GM13976 (cell line): ENCODE measurements at regions not wholly inside any gene's neighbourhood (a gene's known extent, or its start where the extent isn't known, plus 50 kb on each side); places are given as distances from the start of the nearest gene placed in this dataset.

Source experiments
- DNase-seq: peaks from one replicate; pipeline ENCODE4 v3.0.0; 2012; ENCODE audit warnings: low spot score
- CTCF ChIP-seq: IDR thresholded peaks from 2 replicates; pipeline ENCODE4 v1.5.1; 2012; ENCODE audit warnings: borderline replicate concordance, mild to moderate bottlenecking; ENCODE audit not compliant: insufficient read depth; ENCODE audit errors: extremely low read depth, missing control alignments, control extremely low read depth
- in situ Hi-C: fragments of 300-500 bp; cut with MboI; formaldehyde crosslinking; loops from one replicate; pipeline ENCODE4 v1.12.0; 2022; ENCODE audit warnings: low sequenced_read_pairs, mixed read lengths, inconsistent platforms; ENCODE audit not compliant: unreplicated experiment

DNA sequence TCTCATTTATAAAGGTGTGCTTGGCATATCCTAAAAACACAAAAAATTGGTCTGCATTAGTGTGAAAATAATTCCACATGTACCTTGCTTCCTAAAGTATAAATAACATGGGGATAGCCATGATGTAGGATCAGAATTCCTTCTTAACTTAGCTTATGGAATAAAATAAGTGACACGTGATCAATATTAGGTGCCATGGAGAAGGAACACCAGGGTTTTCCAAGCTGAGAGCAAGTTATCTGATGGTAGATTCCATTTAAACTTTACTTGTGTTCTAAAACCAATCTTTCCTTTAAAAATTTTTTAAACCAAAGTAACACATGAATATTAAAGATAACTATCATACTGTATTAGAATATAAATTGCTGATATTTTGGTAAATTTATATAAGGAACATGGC, 300.5 kb downstream of the ZPLD1 start:
- no peak for DNase-seq
- no peak for TF ChIP-seq CTCF
- in situ Hi-C loops = no loop called here

DNA sequence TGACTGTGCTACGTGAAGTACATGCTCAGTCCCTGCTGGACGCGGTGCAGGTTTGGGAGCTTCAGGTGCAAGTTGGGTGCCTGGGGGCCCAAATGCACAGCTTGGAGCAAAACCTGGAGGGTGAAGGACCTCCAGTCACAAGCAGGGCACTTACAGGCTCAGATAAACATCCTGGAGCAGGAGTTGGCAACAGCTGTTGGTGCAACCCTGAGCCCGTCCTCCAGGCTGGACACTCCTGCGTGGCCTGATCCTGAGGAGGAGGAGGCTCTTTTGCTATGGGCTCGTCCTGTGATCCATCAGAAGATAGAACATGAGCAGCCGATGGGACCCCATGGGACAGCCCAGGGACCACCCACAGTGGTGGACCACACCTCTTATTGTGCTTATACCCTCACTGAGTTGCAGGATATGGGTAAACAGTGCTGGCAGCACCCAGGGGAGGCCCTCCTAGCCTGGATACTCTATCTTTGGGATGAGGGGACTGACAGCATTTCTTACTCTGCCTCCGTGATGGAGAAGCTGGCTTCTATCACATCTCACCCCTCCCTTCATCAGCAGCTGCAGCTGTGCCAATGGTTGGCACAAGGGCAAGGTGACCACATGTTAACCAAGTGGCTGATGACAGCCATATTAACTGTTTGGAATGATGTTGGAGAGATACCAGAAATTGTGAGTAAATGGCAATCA, 301.6 kb downstream of the ZPLD1 start:
- no peak for DNase-seq

DNA sequence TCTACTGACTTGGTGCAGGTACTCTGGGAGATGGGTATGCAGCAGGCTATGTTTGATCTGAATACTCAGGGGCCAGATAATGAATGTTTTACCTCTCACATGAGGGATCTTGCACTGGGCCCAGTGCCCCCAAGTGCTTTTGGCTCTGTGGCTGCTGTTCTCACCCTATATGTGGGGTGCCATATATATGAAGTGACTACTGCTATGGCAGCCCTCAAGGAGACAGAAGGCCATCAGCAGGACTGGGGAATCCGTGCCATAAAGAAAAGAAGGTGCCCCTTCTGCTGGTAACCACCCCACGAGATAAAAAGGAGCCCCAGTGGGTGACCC, 302.1 kb downstream of the ZPLD1 start:
- in situ Hi-C loops = no loop called here
- no peak for DNase-seq
- TF ChIP-seq CTCF = no peak

More for the DNA sequence above, 301.6 kb downstream of the ZPLD1 start:
- TF ChIP-seq CTCF = no peak
- in situ Hi-C loops = no loop called here

- no peak for TF ChIP-seq CTCF
- in situ Hi-C loops = no loop called here
- no peak for DNase-seq
Measured at GRCh38 chr3:102737353-102737752, 302.5 kb downstream of the ZPLD1 start.

DNA sequence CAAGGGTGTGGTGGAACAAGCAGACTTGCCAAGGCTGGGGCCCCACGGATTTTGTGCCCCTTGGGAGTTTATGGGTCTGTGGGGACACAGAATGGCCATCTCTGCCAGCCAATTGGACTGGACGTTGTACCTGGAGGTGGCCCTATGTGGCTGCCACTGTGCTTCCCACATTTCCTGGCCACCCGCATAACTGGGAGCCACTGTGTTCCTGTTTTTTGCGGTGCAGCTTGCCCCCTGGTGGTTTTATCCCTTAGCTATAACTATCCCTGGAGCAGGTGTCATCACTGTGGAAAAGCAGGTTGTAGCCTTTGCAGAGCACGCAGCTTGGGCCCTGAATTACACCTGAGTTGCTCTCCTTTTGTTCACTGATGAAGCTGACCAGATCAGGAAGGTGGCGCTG, 306.3 kb downstream of the ZPLD1 start:
- no peak for DNase-seq
- TF ChIP-seq CTCF = peak; percentile 10
- in situ Hi-C loops = no loop called here

DNA sequence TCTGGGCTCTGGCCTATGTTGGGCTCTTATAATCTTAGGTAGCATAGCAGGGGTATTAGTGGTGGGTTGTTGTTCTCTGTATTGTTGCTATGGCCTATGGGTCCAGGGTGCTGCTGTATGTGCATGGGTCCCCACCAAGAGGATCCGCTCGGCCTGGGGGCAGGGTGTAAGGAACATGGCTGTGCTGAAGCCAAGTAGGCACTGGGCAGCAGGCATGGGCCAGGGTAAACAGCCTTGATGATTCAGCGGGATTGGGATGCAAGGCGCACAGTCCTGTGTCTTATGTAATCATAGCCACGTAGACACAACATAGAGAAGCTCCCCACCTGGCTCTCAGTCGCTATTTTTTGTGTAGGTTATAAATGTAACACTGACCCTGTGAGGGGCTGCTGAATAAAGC, 306.9 kb downstream of the ZPLD1 start:
- no peak for DNase-seq
- in situ Hi-C loops = no loop called here
- TF ChIP-seq CTCF = no peak

DNA sequence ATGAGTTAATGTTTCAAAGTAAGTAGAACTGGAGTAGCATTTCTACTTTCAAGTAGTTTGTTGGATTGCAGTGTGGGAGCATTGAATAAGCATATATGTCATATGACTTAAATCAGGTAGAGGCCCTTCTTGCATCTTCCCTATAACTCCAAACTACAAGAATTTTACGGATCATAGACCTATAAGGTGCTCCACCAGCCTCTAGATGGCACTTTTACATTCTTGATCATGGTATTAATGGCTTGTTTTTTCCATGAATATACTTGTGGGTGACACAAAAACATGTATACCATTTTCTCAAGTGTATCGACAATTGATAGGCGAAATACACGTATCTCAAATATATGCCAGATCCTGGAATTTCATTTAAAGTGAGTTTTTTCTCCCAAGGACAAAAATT, 311.1 kb downstream of the ZPLD1 start:
- no peak for DNase-seq
- in situ Hi-C loops = no loop called here
- TF ChIP-seq CTCF = no peak
